Stimulated activated memory B cell treated with anti-CD40 and anti-IgM and Interleukin-4, amounts not matched to agents 10 μg/mL and 1 μg/mL and 100 μg/mL, for 72 hours (primary cell): ENCODE measurements at regions not wholly inside any gene's neighbourhood (a gene's known extent, or its start where the extent isn't known, plus 50 kb on each side); places are given as distances from the start of the nearest gene placed in this dataset.
"Not testable (repeated sequence)": the region's sequence is repeated elsewhere in the genome, so short reads cannot be mapped to it uniquely, and the experiment has no call there.

Experiments used
- ATAC-seq: fragments of 150-1000 bp; cut with Tn5 transposase; 2 replicates; pipeline ENCODE4 v1.10.0; 2021
- H3K27ac Mint-ChIP-seq: one replicate; pipeline ENCODE4 v1.8.0; 2022; ENCODE audit warnings: mild to moderate bottlenecking, mixed read lengths
- H3K27me3 Mint-ChIP-seq: one replicate; pipeline ENCODE4 v1.8.0; 2022; ENCODE audit warnings: mixed read lengths
- H3K36me3 Mint-ChIP-seq: one replicate; pipeline ENCODE4 v1.8.0; 2022; ENCODE audit warnings: mixed read lengths
- H3K4me1 Mint-ChIP-seq: one replicate; pipeline ENCODE4 v1.8.0; 2022; ENCODE audit warnings: mixed read lengths
- H3K4me3 Mint-ChIP-seq: one replicate; pipeline ENCODE4 v1.8.0; 2022; ENCODE audit warnings: mild to moderate bottlenecking, moderate library complexity, mixed read lengths
- H3K9me3 Mint-ChIP-seq: one replicate; pipeline ENCODE4 v1.8.0; 2022; ENCODE audit warnings: mixed read lengths

- H3K9me3 Mint-ChIP-seq, H3K4me3 Mint-ChIP-seq, H3K36me3 Mint-ChIP-seq, H3K27ac Mint-ChIP-seq, H3K27me3 Mint-ChIP-seq, ATAC-seq, H3K4me1 Mint-ChIP-seq: not testable (repeated sequence)
Measured at GRCh38 chr20:25879096-25879495, 182.4 kb upstream of the ZNF337 start.

GRCh38 chr20:25868650-25868979 is 172.0 kb upstream of the ZNF337 start:
- not testable (repeated sequence) for H3K36me3 Mint-ChIP-seq, ATAC-seq, H3K9me3 Mint-ChIP-seq, H3K4me3 Mint-ChIP-seq, H3K27ac Mint-ChIP-seq
- H3K4me1 Mint-ChIP-seq = peaks cover 28% of the 10 kb centered on the region
- peaks cover 43% of the 10 kb centered on the region for H3K27me3 Mint-ChIP-seq

- peak; percentile 54 for ATAC-seq
Measured at GRCh38 chr20:25867776-25868649, 171.4 kb upstream of the ZNF337 start.

GRCh38 chr20:25867015-25867775 is 170.5 kb upstream of the ZNF337 start:
- not testable (repeated sequence) for H3K9me3 Mint-ChIP-seq, ATAC-seq, H3K36me3 Mint-ChIP-seq, H3K27ac Mint-ChIP-seq, H3K4me3 Mint-ChIP-seq
- Mint-ChIP-seq H3K27me3 (peaks cover 57% of the 10 kb centered on the region), H3K4me1 (peaks cover 43% of the 10 kb centered on the region)

More at GRCh38 chr20:25867776-25868649, 171.4 kb upstream of the ZNF337 start:
- H3K36me3 Mint-ChIP-seq = no peaks in the 10 kb centered on the region
- peaks cover 34% of the 10 kb centered on the region for H3K4me1 Mint-ChIP-seq
- no peak overlapping the region for H3K27ac Mint-ChIP-seq
- H3K9me3 Mint-ChIP-seq = peaks cover 3% of the 10 kb centered on the region
- peaks cover 49% of the 10 kb centered on the region for H3K27me3 Mint-ChIP-seq
- no peak overlapping the region for H3K4me3 Mint-ChIP-seq

GRCh38 chr20:25865715-25866656 is 169.3 kb upstream of the ZNF337 start:
- Mint-ChIP-seq H3K9me3 (peaks cover 3% of the 10 kb centered on the region), H3K36me3 (no peaks in the 10 kb centered on the region), H3K27me3 (peaks cover 69% of the 10 kb centered on the region), H3K27ac (no peak overlapping the region), H3K4me3 (peak overlapping the region; percentile 55), H3K4me1 (peaks cover 55% of the 10 kb centered on the region)
- no peak for ATAC-seq

- ATAC-seq, H3K9me3 Mint-ChIP-seq, H3K27ac Mint-ChIP-seq, H3K36me3 Mint-ChIP-seq: not testable (repeated sequence)
- Mint-ChIP-seq H3K27me3 (peaks cover 78% of the 10 kb centered on the region), H3K4me1 (peaks cover 63% of the 10 kb centered on the region), H3K4me3 (peak overlapping the region; percentile 55)
Measured at GRCh38 chr20:25864963-25865714, 168.5 kb upstream of the ZNF337 start.

GRCh38 chr20:25864326-25864962 is 167.8 kb upstream of the ZNF337 start:
- no peak for ATAC-seq
- H3K9me3 Mint-ChIP-seq = peaks cover 4% of the 10 kb centered on the region
- no peak overlapping the region for H3K4me3 Mint-ChIP-seq
- peaks cover 70% of the 10 kb centered on the region for H3K4me1 Mint-ChIP-seq
- H3K36me3 Mint-ChIP-seq = peaks cover under 1% of the 10 kb centered on the region
- H3K27ac Mint-ChIP-seq = no peak overlapping the region
- H3K27me3 Mint-ChIP-seq = peaks cover 85% of the 10 kb centered on the region

- Mint-ChIP-seq H3K4me3 (peak overlapping the region; percentile 78), H3K9me3 (peaks cover 7% of the 10 kb centered on the region), H3K27me3 (peaks cover 92% of the 10 kb centered on the region), H3K4me1 (peaks cover 77% of the 10 kb centered on the region), H3K36me3 (peaks cover 6% of the 10 kb centered on the region), H3K27ac (no peak overlapping the region)
- ATAC-seq = no peak
Measured at GRCh38 chr20:25863536-25864325, 167.1 kb upstream of the ZNF337 start.

GRCh38 chr20:25862967-25863530 is 166.4 kb upstream of the ZNF337 start:
- Mint-ChIP-seq H3K4me3 (peak overlapping the region; percentile 78), H3K27me3 (peaks cover 98% of the 10 kb centered on the region), H3K4me1 (peaks cover 80% of the 10 kb centered on the region)
- H3K36me3 Mint-ChIP-seq, H3K27ac Mint-ChIP-seq, ATAC-seq, H3K9me3 Mint-ChIP-seq: not testable (repeated sequence)

- peak overlapping the region; percentile 78 for H3K4me3 Mint-ChIP-seq
- peaks cover 6% of the 10 kb centered on the region for H3K36me3 Mint-ChIP-seq
- no peak overlapping the region for H3K27ac Mint-ChIP-seq
- H3K9me3 Mint-ChIP-seq = peaks cover 10% of the 10 kb centered on the region
- ATAC-seq = no peak
- peaks cover 67% of the 10 kb centered on the region for H3K4me1 Mint-ChIP-seq
- peaks cover 99% of the 10 kb centered on the region for H3K27me3 Mint-ChIP-seq
Measured at GRCh38 chr20:25860531-25861150, 164.0 kb upstream of the ZNF337 start.

GRCh38 chr20:25859649-25860530 is 163.2 kb upstream of the ZNF337 start:
- Mint-ChIP-seq H3K27me3 (peaks cover 99% of the 10 kb centered on the region), H3K4me1 (peaks cover 60% of the 10 kb centered on the region), H3K36me3 (peaks cover 6% of the 10 kb centered on the region), H3K4me3 (no peak overlapping the region), H3K9me3 (peaks cover 10% of the 10 kb centered on the region), H3K27ac (no peak overlapping the region)
- ATAC-seq = no peak
